HG02588 (cell line): ENCODE measurements at regions not wholly inside any gene's neighbourhood (a gene's known extent, or its start where the extent isn't known, plus 50 kb on each side); places are given as distances from the start of the nearest gene placed in this dataset.

Experiments
- ATAC-seq: cut with Tn5 transposase; IDR thresholded peaks from one replicate; pipeline ENCODE4 v1.9.1; 2021; ENCODE audit warnings: mild to moderate bottlenecking, moderate library complexity; ENCODE audit not compliant: unreplicated experiment

GRCh38 chr17:77439189-77440018, 298.6 kb downstream of the SEC14L1 start:
- ATAC-seq, result no peak

DNA sequence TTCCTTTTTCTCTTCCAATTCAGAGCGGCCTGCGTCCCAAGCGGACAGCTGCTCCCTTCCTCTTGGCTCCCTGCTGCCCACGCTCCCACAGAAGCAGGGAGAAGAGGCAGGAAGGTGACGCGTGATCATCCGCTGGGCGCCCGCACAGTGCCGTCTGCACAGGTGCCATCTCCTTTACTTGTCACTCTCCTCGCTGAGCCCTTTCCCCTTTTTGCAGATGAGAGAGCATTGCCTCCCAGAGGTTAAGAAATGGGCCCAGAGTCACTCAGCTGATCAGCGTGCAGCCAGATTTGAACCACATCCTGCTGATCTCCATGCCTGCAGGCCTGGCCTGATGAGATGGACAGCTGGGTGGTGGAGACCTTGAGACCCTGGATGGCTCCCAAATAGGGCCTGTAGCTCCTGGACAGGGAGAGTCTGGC, 299.8 kb downstream of the SEC14L1 start:
- no peak for ATAC-seq

DNA sequence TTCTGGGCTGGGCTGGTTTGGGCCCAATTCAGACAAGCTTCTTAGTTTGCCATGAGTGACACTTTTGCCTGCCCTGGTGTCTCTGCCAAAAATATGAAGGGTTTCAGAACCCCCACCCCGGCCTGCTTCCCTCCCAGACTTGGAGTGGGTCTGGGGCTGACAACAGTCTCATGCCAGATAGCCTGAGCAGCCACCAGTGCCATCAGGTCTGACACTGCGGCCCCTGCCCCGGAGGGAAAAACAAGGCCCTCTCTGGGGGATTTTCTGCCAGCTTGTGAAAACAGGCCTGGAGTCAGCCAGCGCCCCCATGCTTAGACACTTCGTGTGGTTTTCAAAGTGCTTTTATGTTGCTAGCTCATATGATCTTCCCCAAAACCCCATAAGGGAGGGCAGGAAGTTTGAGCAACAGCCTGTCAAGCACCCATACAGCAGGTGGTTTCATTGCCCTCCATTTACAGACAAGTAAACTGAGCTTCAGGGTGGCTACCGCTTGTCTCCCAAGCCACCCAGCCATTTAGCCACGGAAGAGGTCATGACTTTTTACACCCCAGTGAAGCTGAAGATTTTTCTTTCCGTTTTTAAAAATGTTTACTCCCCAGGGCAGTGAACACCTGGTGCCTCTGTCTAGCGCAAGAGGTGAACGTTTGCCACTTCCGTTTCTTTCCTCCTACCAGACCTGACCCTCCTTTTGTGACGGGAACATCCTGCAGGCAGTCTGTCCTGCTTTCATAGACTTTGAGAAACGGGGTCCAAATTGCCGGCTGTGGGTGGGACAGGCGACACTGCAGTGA, 300.6 kb downstream of the SEC14L1 start:
- ATAC-seq, result peak; percentile 45

DNA sequence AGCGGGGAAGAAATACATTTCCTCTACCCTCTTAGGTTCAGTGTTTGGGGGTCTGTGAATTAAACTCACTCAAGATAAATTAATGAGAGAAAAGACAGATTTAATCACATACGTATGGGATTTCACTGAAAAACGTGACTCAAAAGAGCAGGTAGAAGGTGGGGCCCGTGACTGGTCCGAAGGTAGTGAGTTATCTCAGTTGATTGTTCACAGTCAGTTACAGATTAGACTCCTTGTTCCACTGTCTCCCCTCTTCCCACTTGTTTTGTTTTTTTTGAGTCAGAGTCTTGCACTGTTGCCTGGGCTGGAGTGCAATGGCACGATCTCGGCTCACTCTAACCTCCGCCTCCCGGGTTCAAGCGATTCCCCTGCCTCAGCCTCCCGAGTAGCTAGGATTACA, 301.2 kb downstream of the SEC14L1 start:
- no peak for ATAC-seq

GRCh38 chr17:77442976-77443747, 302.4 kb downstream of the SEC14L1 start:
- ATAC-seq, result no peak

DNA sequence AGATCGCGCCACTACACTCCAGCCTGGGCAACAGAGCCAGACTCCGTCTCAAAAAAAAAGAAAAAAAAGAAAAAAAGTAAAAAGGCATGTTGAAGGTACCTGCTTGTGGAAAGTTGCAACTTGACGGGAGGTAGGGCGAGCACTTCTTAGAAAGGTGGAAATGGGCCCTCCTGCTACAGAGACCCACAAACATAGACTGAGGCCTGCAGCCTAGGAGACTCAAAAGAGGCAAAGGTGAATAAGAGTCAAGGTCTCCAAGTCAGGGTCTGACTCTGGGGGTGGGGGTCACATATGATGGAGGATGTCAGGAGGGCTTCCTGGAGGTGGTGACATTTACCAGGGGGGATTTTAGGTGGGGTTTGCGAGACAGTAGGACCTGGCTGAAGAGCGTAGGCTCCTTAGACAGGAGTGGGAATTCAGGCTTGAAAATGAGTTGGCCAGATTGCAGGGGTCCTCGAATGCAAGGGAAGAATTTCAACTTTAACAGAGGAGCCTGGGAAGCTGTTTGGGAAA, 303.0 kb downstream of the SEC14L1 start:
- ATAC-seq, result no peak

DNA sequence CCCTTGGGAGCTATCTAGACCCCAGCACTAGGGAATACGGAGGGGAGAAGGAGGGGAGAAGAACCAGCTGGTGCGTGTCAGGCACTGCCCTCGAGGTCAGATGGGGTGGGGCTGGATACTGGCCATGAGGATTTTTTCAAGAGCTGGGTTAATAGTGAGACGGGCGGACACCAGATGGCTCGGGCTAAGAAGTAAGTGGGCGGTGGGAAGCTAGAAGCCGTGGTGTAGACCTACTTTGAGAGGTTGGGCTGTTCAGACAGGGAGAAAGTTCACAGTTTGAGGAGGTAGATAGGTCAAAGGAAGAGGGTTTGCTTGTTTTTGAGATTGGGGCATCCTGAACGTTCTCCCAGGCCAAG, 303.8 kb downstream of the SEC14L1 start:
- no peak for ATAC-seq

- ATAC-seq, result no peak
Observed at GRCh38 chr17:77444984-77445759, 304.4 kb downstream of the SEC14L1 start.

DNA sequence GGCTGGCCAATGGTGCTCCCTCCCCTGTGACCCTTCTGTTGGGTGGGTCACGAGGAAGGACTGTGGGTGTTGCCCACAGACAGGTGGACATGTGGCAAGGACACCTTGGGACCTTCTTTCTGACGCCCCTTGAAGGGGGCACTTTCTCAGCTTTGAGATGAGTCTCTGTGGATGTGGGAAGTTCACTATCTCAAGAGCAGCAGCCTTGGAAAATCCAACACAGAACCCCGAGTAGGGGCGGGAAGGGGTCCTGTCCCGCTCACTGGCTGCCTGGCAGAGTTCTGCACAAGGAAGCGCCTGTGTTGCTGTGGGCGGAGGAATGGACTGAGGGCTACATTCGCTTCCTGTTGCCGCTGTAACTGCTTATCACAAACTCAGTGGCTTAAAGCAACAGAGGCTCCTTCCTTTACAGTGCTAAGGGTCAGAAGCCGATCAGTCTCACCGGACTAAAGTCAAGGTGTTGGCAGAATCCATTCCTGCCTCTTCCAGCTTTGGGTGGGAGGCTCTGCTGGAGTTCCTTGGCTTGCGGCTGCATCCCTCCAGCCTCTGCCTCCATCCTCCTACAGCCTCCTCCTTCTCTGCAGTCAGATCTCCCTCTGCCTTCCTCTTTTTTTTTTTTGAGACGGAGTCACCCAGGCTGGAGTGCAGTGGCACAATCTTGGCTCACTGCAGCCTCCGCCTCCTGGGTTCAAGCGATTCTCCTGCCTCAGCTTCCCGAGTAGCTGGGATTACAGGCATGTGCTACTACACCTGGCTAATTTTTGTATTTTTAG, 305.2 kb downstream of the SEC14L1 start:
- no peak for ATAC-seq

DNA sequence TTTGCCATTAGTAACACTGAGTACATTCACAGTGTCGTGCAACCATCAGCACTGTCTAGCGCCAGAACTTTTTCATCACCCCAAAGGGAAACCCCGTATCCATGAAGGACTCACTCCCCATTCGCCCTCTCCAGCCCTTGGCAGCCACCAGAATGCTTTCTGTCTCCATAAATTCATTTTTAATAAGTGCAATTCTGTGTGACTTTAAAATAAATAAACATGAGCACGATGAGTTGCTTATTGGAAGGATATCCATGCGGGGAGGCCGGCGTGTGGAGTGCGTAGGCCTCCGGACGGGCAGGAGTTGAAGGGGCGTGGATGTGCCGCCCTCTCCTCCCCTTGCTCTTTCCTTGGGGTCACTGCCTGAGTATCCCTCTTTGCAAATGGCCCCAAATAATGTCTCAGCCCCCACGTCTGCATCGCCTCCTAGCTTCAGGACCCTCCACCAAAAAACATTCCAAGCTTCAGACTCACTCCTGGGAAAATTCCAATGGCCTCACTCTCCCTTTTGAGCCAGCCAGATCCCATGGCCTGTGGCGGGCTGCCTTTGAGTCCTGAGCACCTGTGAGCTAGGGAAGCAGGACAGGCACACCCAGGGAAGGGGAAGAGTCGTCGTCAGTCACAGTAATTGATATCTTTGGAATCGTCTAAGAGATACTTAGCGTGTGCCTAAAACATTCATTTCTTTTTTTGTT, 306.3 kb downstream of the SEC14L1 start:
- no peak for ATAC-seq

DNA sequence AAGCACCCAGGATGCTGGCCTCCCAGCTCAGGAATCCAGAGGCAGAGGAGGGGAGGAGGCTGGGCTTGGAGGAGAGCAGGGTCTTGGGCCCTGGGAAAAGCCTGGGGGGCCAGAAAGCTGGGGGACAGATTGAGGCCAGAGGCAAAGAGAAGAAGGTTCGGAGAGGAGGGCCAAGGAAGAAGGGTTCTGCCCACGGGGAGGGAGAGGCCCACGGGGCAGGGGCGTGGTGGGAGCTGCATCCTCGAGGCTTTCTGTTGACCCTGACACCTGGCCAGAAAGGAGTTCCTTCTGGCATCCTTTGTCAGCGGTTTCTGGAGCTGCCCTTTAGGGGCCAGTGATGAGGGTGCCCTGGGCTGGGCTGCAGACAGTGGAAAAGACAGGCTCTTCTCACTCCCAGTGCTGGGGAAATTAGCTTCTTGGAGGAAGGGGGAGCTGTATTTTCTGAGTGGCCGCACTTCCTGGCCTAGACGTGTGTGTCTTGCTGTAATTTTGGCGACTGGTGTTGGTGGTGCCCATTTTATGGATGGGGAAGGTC, 308.7 kb downstream of the SEC14L1 start:
- no peak for ATAC-seq

- ATAC-seq, result no peak
Observed at GRCh38 chr17:77449908-77450741, 309.4 kb downstream of the SEC14L1 start.

- ATAC-seq, result no peak
Observed at GRCh38 chr17:77450742-77451244, 310.0 kb downstream of the SEC14L1 start.

DNA sequence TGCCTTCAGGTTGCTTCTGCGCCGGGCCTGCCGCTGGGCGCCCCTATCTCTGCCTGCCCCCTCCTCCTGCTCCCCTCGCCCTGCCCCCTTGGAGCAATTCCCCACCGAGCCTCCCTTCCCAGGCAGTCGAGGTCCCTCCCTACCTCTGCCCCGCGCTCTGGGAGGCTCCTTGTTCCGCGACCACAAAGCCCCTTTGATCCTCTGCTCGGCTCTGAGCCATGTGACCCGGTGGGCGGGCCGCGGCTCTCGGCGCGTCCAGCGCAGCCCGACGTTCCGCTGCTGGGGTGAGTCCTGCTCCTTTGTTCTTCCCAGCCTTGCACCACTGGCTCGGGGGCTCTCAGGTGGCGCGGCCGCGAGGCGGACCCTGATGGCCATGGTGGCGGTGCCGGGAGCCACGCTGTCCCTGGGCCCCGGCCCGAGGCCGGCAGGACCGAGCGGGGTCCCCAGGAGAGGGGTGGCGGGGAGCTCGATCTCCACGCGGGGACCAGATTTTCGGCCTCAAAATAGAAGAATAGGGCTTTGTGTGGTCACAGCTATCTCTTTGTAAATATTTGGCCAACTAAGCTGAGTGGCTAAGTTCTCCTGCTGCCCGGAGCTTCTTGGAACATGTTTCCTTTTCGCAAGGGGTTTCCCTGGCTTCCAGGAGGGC, 310.6 kb downstream of the SEC14L1 start:
- no peak for ATAC-seq

DNA sequence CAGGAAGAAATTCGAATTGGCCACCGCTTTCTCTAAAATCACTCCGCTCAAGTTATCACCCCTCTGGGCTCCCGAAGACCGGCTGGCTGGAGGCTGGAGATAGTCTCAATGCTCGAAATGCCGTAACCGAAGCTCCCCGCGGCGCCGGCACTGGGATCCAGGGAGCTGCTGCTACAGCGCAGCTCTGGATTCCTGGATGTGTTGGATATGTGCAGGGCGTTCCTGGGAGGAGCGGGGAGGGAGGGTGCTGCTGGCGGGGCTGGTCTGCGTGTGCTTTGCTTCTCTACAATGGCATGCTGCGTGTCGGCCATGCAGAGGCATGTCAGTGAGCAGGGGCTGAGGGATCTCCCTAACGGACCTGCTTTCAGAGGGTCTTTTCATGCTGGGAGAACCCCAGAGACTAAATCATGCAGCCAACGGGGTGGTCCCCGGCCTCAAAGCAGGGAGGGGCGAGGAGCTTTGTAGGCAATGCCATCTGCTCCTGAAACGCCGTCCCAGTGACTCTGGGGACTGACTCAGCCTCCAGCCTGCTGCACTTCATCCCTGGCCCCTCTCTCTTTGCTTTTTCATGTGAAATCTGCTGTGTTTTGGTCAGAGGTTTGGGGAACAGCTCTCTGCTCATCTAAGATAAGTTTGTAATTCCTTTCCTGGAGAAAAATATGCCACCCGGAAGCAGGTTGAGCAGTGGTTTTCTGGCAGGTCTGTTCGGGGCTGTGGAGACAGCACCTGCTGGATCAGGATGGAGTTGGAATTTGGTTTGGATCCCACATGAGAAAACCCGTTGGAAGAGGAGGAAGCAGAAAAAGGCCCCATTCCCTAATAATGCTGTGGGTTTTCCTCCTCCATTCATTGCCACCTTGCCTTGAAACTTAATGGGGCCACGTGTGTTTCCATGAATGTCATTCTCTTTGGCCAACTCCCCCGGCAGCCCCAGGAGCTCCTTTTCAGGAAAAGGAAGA, 311.4 kb downstream of the SEC14L1 start:
- ATAC-seq, result no peak

GRCh38 chr17:77453613-77454241, 313.0 kb downstream of the SEC14L1 start:
- no peak for ATAC-seq
